Endodermal cell (in vitro differentiated cells): ENCODE measurements at regions not wholly inside any gene's neighbourhood (a gene's known extent, or its start where the extent isn't known, plus 50 kb on each side); places are given as distances from the start of the nearest gene placed in this dataset.

Source experiments
- DNase-seq: peaks from one replicate; pipeline ENCODE4 v3.0.0-alpha.2; 2017
- H3K27ac ChIP-seq: 2 replicates; pipeline ENCODE4 v1.5.1; 2013; ENCODE audit warnings: mild to moderate bottlenecking, low read depth, low read length, moderate library complexity
- H3K27me3 ChIP-seq: 2 replicates; pipeline ENCODE4 v1.6.1; 2013; ENCODE audit warnings: mild to moderate bottlenecking, low read length, moderate library complexity; ENCODE audit not compliant: insufficient read depth, control insufficient read depth, poor library complexity, severe bottlenecking
- H3K36me3 ChIP-seq: 2 replicates; pipeline ENCODE4 v1.7.0; 2013; ENCODE audit warnings: mild to moderate bottlenecking, low read length, moderate library complexity; ENCODE audit not compliant: control insufficient read depth, insufficient read depth
- H3K4me1 ChIP-seq: one replicate; pipeline ENCODE4 v1.7.0; 2013; ENCODE audit warnings: low read length; ENCODE audit not compliant: control insufficient read depth, insufficient read depth
- H3K4me3 ChIP-seq: 2 replicates; pipeline ENCODE4 v1.5.1; 2013; ENCODE audit warnings: mild to moderate bottlenecking, low read length, moderate library complexity
- H3K9ac ChIP-seq: 2 replicates; pipeline ENCODE4 v1.6.1; 2013; ENCODE audit warnings: mild to moderate bottlenecking, low read length, moderate library complexity; ENCODE audit not compliant: poor library complexity, severe bottlenecking; ENCODE audit errors: extremely low read depth
- H3K9me3 ChIP-seq: 2 replicates; pipeline ENCODE4 v1.6.1; 2013; ENCODE audit warnings: mild to moderate bottlenecking, low read length, moderate library complexity; ENCODE audit not compliant: control insufficient read depth
- H3K27ac Mint-ChIP-seq: 2 replicates; pipeline ENCODE4 v1.8.0; 2020; ENCODE audit warnings: mixed read lengths
- H3K27me3 Mint-ChIP-seq: 2 replicates; pipeline ENCODE4 v1.8.0; 2021; ENCODE audit warnings: mild to moderate bottlenecking, mixed read lengths; ENCODE audit not compliant: insufficient read depth
- H3K36me3 Mint-ChIP-seq: 2 replicates; pipeline ENCODE4 v1.8.0; 2020; ENCODE audit warnings: low read depth, mixed read lengths
- H3K4me1 Mint-ChIP-seq: 2 replicates; pipeline ENCODE4 v1.8.0; 2020; ENCODE audit warnings: mixed read lengths
- H3K4me3 Mint-ChIP-seq: 2 replicates; pipeline ENCODE4 v1.8.0; 2020; ENCODE audit warnings: mild to moderate bottlenecking, moderate library complexity, mixed read lengths
- H3K9me3 Mint-ChIP-seq: 2 replicates; pipeline ENCODE4 v1.8.0; 2020; ENCODE audit warnings: mild to moderate bottlenecking, mixed read lengths
- CTCF ChIP-seq: fragments of 200-600 bp; sonication (generic); conservative IDR thresholded peaks from 2 replicates; pipeline ENCODE4 v1.5.0; 2021; ENCODE audit warnings: antibody characterized with exemption, mild to moderate bottlenecking
- WGBS, 2 experiments: methylation state at CpG; one replicate each; pipeline versions ENCODE4 v1.1.5 to v1.1.7; 2013; ENCODE audit warnings: missing lambda C conversion rate in 2 of 2, mixed read lengths in 1 of 2; ENCODE audit not compliant: insufficient coverage in 1 of 2, insufficient read length in 1 of 2; 5-methylcytosine and 5-hydroxymethylcytosine counted together

GRCh38 chr20:17017232-17017631 is 209.6 kb upstream of the PCSK2 start:
- Mint-ChIP-seq H3K27ac (no peak overlapping the region), H3K9me3 (no peaks in the 10 kb centered on the region), H3K27me3 (no peaks in the 10 kb centered on the region), H3K4me3 (no peak overlapping the region), H3K4me1 (no peaks in the 10 kb centered on the region), H3K36me3 (no peaks in the 10 kb centered on the region)
- 60% methylated on average over 1 of the region's 2 CpGs; no CpG with 5 or more reads in 1 of the 2 experiments for WGBS, 2 experiments
- no peak for DNase-seq
- H3K27me3 ChIP-seq: no peaks in the 10 kb centered on the region
- TF ChIP-seq CTCF: no peak
- no peak overlapping the region for H3K9ac ChIP-seq
- no peak overlapping the region for H3K27ac ChIP-seq
- H3K4me3 ChIP-seq: no peak overlapping the region
- H3K4me1 ChIP-seq: no peaks in the 10 kb centered on the region
- H3K9me3 ChIP-seq: no peaks in the 10 kb centered on the region
- H3K36me3 ChIP-seq: no peaks in the 10 kb centered on the region

GRCh38 chr20:17021481-17021880 is 205.4 kb upstream of the PCSK2 start:
- Mint-ChIP-seq H3K36me3 (no peaks in the 10 kb centered on the region), H3K4me3 (no peak overlapping the region), H3K9me3 (peaks cover 4% of the 10 kb centered on the region), H3K4me1 (peaks cover 7% of the 10 kb centered on the region), H3K27ac (no peak overlapping the region), H3K27me3 (no peaks in the 10 kb centered on the region)
- no peak for TF ChIP-seq CTCF
- no peak overlapping the region for H3K9ac ChIP-seq
- DNase-seq: no peak
- no peaks in the 10 kb centered on the region for H3K4me1 ChIP-seq
- no peaks in the 10 kb centered on the region for H3K36me3 ChIP-seq
- H3K27ac ChIP-seq: no peak overlapping the region
- H3K27me3 ChIP-seq: no peaks in the 10 kb centered on the region
- H3K4me3 ChIP-seq: no peak overlapping the region
- peaks cover 4% of the 10 kb centered on the region for H3K9me3 ChIP-seq

- H3K36me3 ChIP-seq: no peaks in the 10 kb centered on the region
- peaks cover 14% of the 10 kb centered on the region for H3K9me3 ChIP-seq
- Mint-ChIP-seq H3K36me3 (no peaks in the 10 kb centered on the region), H3K9me3 (peaks cover 20% of the 10 kb centered on the region), H3K4me1 (peaks cover 7% of the 10 kb centered on the region), H3K27me3 (no peaks in the 10 kb centered on the region), H3K27ac (no peak overlapping the region), H3K4me3 (no peak overlapping the region)
- no peak for DNase-seq
- no peaks in the 10 kb centered on the region for H3K4me1 ChIP-seq
- TF ChIP-seq CTCF: no peak
- no peaks in the 10 kb centered on the region for H3K27me3 ChIP-seq
- H3K9ac ChIP-seq: no peak overlapping the region
- 20 to 76% methylated on average over 1 of the region's 1 CpG for WGBS, 2 experiments
- H3K4me3 ChIP-seq: no peak overlapping the region
- no peak overlapping the region for H3K27ac ChIP-seq
Observed at GRCh38 chr20:17023036-17023435, 203.8 kb upstream of the PCSK2 start.
